ENCODE measurements at regions not wholly inside any gene's neighbourhood (a gene's known extent, or its start where the extent isn't known, plus 50 kb on each side); places are given as distances from the start of the nearest gene placed in this dataset.
"Not testable (repeated sequence)": the region's sequence is repeated elsewhere in the genome, so short reads cannot be mapped to it uniquely, and the experiment has no call there.

DNA sequence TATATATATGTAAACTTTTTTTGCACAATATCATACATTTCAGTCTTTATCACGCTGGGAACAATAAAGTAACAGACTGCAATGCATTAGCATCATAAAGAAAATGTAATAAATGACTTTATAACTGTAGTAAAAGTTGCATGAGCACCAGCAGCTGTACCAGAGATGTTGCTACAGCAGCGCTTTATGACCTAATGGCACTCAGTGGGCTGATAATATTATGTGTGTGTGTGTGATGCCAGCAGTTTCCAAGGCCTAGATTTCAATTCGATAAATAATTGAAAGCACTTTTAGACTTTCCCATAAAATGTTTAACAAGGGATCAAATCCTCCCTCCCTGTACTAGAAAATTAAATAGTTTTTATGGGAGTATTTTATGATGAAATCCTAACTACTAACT, 367.6 kb upstream of the AGA start:
- no peak for DNase-seq

DNA sequence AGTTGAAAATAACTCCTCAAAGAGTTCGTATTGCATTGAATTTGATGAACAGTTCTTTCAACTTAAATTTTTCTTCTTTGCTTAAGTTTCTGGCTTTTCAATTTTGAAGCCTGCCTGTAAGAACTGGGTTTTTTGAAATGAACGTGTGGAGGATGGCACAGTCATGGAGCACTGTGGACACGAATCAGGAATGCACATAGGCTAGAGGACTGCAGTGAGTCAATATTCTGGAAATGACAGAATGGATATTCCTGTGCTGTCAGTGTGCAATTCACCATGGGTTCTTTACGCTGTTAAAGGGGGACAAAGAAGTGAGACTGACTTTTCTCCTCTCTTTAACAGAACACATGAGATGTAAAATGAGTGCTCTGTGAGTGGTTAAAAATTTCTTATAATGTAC, 368.0 kb upstream of the AGA start:
- DNase-seq = no peak

DNA sequence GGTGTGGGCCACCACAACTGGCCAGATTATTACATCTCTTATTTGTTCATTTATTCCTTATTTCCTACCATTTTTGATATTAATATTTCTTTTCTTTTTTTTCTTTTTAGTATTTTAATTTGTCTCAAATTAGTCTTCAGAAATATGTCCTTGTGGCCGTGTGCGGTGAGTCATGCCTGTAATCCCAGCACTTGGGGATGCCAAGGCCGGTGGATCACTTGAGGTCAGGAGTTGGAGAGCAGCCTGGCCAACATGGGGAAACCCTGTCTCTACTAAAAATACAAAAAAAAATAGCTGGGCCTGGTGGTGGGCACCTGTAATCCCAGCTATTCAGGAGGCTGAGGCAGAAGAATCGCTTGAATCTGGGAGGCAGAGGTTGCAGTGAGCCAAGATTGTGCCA, 376.2 kb upstream of the AGA start:
- not testable (repeated sequence) for DNase-seq

DNA sequence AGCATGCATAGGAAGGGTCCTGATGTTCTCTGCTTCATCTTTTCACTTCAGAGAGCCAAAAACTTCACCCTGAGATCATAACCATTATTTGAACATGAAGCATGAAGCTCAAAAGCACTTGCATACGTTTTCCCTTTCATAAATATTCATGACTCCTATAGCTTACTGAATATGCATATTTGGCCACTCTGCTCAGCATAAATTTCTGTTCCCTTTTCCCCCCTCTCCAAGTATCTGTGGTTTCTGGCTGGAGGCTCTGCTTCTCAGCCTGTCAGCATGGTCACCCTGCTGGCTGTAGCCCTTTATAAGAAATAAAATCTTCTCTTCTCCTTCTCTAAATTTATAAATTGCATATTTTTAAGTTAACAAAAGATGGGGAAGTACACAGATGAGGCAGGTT, 384.7 kb upstream of the AGA start:
- DNase-seq = no peak

DNA sequence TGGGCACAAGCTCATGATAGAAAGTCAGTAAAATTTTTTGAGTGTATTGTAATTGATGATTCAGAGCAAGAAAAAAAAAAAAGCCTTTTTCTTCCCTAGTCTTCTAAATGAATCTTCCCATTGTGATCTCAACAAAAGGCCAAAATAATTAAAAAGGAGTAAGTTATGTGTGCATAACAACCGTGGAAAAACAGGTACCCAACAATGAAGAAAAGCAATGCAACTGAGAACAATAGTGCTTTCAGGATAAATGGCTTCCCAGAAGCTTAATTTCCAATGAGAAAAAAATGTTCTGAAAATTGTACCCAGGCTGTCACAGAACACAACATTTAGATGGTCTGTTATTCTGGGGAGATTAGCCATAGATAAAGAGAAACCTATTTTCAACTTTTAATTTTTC, 399.0 kb upstream of the AGA start:
- DNase-seq = no peak

DNA sequence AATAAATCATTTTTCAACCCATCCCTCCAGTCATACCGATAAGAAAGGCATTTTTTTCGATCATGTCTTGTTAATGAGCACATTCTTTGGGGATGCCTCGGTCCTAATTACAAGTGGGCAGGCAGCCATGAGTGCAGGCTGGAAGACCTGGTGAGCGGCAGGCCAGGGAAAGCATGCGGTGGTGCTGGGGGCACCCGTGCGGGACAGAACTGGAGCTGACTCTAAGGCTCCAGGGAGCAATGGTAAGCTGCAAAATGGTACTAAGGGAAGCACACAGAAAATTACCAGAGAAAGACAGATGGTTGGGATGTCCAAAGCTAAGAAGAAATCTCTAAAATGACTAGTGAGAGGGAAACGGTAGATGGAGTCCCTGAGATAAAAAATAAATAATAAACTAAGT, 411.0 kb upstream of the AGA start:
- DNase-seq = no peak

DNA sequence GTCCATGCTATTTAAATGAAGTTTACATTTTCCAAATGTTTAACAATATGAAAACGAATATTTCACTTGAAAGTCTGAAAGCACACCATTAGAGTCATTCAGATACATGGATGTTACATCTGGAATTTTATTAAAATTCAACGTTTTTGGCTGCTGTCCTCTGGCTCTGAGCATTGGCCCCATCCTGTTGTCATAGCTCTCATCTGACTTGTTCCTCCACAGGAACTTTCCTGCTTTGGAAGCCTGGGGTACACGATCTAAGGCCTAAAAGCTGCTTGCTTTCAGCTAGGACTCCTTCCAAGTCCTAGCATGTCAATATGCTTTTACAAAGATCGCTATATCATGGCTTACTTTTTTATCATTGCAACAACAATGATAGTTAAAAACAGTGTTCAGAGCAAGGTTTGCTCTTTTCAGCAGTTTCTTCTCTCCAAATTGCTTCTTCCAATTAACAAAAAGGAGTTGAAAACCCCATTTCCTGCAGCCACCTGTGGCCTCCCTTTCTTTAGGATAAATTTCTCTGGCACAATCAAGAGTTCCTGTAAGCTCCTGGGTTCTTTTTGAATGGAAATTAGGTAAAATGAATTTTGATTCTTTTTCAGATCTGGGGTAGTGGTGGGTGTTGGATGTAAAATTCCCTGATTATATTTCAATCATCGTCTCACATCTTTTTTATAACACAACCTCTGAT, 413.4 kb upstream of the AGA start:
- DNase-seq = no peak

DNA sequence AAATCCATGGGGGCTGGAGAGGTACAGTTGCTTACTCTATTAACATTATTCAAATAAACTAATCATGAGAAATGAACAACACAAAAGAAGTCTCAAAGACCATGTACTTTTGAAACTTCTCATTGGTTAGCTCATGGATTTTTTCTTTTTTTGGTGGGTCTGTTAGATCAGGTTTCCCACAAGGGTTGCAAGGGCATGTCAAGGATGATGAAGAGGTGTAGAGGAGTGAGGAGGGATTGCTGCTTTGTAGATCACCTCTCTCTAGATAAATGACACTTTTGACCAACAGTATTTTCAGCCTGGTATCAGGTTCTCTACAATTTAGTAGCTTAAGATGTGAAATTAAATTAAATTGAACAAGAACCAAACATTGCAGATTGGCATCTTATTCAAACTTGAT, 417.9 kb upstream of the AGA start:
- no peak for DNase-seq

DNA sequence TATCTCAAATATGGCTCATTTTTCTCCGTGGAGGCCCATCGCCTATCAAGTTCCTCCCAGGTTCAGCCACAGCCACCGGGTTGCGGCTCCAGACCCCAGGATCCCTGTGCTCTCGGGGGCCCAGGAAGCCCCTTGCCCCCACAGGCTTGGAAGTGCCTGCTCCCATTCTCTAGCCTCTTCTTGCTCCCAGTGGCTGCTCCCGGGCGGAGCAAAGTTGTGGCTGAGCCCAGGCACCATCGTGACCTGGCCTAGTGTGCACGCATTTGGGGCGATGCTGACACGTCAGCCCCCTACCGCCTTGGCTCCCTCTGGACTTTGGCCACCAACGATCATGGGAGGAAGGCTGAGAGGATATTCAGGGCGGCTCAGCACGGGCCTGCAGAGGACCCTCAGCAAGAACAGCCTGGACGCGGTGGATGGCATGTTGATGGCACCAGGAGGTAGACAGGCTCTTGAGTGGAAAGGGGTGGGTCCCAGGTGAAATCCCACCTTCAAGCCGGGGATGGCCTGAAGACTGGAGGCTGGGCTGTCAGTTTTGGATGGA, 419.4 kb upstream of the AGA start:
- no peak for DNase-seq

DNA sequence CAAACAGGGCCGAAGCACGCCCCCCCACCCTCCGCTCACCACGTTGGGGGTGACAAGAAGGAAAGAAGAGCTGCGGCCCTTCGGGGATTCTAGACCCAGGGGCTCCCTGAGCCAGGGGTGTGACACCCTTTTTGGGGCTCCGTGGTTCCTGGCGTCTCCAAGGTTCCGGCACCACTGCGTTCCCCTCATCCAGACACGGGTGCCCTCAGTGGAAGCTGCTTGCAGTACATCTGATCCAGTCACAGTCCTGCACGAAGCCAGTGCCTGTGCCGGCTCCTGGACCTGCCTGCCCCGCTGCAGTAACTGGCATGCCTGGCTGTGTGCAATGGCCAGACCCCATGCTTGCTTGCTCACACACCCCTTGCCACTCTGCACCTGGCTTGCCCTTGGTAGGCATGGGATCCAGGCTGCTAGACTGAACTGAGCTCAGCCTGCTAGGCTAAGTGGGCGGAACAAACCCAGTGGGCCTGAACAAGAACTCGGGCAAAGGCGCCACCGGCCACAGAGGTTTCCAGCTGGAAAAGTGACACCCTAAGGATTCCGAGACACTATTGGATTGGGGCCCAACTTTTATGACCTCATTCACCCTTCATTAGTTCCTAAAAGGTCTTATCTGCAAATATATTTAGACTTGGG, 420.4 kb upstream of the AGA start:
- no peak for DNase-seq

DNA sequence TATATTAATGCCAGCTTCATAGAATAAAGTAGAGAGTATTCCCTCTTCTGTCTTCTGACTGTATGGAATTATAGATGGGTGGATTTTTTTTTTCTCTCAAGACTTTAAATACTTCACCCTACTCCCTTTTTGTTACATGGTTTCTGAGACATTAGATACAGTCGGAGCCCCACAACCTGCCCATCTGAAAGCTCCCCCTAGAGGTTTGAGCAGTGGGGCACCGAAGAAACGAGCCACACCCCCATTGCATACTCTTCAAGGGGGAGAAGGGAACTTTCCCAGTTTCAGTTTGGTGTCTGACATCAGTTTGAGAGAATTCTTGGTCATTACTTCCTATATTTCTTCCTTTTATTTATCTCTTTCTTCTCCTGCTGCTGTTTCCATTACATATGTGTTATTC, 437.6 kb upstream of the AGA start:
- no peak for DNase-seq

DNA sequence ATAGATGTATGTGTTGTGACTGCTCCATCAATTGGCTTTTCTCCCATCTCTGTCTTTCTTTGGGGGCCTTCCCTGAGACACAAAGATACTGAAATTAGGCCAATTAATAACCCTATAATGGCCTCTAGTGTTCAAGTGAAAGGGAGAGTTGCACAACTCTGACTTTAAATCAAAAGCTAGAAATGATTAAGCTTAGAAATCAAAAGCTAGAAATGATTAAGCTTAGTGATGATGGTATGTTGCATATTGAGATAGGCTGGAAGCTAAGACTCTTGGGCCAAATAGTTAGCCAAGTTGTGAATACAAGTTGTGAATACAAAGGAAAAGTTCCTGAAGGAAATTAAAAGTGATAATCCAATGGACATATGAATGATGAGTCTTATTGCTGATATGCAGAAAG, 452.9 kb upstream of the AGA start:
- no peak for DNase-seq

DNA sequence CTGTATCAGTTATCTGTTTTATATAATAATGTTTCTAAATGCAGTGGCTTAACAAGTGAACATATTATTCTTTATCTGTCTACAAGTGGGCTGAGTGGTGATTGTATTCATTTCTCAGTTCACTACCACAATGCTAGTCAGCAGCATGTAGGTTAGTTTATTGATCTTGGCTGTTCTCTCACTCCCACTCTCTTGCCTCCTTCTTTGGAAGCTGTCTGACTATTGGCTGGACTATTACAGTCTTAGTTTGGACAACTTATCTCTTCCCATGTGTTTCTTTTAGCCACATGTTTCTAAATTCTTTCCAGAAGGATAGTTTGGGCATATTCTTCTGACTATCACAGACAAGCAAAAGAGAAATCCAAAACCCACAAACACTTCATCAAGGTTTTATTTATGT, 459.5 kb upstream of the AGA start:
- no peak for DNase-seq

DNA sequence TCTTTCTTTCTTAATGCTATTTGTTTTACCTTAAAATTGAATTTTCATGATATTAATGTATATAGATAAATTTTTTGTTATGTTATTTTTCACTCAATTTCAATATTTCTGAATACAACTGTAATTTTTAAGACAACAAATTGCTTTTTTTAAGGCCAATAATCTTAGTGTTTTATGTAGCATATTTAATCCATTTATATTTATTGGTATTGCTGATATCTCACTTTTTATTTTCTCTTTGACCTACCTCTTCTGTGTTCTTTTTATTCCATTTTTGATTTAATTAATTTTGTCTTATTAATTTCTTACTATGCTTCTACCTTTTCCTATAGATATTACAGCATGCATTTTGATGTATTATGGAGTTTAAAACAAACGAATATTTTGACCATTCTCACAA, 460.1 kb upstream of the AGA start:
- no peak for DNase-seq

DNA sequence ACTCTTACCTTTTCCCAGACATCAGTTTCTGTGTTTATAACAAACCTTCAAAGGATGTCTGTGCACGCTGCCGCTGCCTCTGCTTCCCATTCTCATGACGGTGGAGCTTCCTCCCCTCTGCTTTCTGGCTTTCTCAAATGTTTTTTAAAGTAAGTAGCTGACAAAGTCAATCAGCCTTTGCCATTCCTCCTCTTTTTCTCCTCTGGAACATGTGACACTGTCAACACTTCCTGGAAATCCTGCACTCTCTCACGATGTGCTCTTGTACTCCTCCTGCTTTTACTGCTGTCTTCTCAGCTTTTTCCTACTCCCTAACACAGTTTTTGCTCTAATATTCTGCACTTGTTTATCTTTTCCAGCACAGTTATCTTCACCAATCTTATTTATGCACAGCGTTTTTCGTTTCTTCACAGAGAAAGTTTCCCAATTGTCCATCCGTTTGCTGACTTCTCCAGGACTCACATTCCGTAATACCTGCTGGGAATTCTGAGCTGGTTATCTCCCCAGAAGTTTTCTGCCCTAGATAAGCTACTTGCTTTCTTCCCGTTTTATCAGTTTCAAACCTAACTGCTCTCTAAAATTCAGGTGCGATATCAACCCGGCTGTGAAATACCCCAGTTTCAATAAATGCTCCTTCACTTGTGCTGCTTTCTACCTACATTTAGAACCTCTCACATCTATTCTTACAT, 465.6 kb upstream of the AGA start:
- DNase-seq = no peak

DNA sequence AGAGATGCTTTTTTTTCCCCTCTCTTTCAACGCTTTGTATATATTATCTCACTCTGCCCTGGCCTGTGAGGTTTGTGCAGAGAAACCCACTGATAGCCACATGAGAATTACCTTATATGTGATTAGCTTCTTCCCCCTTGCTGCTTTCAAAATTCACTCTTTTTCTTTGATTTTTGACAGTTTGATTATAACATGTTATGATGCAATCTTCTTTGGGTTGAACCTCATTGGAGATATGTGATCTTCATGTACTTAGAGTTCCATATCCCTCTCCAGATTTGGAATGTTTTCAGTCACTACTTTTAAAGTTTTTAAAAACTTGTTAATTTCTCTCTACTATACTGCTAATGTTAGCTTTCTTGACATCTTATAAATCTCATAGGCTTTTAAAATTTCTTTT, 479.5 kb upstream of the AGA start:
- DNase-seq = no peak

DNA sequence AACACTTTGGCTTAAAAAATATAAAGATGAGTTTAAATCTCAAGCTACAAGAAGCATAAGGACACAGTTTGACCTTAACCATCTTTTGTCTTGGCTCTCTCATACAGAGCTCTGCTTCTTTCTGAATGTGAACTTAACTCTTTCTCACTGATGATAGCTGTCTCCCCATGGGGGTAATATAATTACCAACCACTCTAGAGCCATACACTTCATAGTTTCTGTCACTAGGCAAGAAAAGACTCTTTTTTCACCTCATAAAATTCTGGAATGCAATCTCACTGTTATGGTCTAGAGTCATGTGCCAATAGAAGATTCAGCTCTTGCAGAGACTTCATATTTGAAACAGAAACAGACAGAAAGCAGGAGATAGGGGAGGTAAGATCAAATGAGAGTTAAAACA, 481.7 kb upstream of the AGA start:
- no peak for DNase-seq

DNA sequence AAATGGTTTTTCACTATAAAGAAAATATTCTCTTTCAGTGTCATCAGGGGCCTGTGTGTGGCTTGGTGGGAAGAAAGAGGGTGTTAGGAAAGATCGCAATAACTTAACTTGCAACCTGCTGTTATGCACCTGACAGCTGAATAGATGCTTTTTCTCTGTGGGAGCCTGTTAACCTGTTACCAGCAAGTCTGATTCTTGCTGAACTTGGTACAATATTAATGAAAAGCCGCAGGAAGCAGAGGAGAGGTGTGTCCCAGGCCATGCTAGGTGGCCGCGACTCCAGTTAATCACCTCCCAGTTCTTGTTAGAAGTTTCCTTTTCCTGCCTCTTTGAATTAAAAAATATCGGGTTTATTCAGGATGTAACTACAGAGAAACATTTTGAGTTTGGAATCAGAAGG, 494.8 kb upstream of the AGA start:
- no peak for DNase-seq

DNA sequence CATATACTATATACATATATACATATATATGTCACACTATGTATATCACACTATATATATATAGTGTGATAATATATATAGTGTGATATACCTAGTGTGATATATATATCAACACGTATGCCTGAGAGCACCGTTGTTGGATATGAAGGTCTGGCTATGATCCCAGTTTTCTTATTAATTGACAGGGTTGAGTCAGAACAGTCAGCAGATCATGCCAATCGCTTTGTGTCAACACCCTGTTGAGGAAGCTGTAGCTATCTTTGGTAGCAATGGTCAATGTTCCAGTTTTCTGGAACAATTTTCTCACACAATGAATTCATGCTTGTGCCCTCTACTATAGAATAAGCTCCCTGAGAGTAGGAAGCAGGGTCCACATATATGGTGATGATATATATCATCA, 496.0 kb upstream of the AGA start:
- no peak for DNase-seq

DNA sequence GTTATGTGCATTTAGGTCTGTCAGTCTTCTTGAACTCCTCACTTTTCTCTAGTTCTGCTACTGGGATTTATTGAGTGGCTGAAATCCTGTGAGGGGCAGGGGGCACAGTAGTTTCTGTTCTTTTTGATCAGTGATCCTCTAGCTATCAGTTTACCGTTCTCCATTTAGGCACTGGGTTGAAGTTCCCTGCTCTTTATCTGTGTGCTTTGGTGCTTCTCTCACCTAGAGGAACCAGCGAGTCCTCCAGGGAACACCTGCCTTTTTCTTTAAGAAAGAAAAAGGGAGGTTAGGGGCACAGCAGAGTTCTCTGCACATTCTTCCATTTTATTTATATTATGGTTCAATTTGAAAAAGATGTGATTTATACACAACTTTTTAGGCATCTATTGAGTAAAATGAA, 503.0 kb upstream of the AGA start:
- no peak for DNase-seq

DNA sequence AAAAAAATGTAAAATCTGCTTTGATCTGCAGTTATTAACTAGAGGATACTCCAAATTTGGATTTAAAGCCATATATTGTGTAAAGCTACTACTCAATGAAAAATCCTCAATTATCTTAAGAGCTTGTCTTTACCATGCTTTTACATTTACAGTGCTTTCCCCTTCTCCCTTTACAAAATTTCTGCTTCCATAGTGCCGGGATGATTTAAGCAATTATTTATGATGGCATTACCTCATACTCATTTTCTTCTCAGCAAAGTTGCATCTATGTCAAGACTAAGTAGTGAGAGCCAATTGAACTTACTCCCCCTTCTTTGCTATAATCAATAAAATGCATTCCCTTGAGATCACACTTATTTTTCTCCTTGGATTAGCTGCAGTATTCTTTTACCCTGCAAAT, 505.4 kb upstream of the AGA start:
- no peak for DNase-seq

DNA sequence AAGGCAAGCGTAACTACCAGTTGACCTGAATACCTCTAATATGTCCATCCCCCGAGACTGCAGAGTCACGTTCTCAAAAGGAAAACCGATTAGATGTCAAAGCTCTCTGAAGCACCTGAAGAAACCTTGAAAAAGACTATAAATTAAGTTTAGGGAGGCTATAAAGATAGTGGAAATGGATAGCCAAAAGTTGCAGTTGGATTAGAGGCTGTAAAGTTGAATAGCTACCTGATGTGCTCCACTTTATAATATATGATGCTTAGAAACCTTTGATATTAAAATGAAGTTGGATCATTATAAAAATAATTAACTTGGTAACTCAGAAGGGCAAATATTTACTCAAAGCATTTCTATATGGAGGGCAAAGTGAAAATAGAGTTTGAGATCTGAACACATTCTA, 506.6 kb upstream of the AGA start:
- DNase-seq = no peak

DNA sequence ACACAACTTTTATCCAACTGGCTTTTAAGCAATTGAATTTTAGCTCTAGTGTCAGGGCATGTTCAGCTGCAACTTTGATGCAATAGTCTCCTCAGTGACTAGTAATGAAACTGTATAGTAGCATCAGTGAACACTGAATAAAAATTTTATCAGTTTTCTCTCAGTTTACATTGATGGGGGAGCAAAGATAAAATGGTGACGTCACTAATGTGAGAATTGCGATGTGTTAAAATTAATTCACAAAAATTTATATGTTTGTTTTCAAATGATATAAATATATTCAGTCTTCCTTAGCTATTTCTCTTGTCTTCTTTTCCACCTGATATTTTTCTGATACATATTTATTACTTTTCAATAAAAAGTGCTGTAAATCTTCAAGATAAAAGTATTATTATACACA, 508.8 kb upstream of the AGA start:
- no peak for DNase-seq

DNA sequence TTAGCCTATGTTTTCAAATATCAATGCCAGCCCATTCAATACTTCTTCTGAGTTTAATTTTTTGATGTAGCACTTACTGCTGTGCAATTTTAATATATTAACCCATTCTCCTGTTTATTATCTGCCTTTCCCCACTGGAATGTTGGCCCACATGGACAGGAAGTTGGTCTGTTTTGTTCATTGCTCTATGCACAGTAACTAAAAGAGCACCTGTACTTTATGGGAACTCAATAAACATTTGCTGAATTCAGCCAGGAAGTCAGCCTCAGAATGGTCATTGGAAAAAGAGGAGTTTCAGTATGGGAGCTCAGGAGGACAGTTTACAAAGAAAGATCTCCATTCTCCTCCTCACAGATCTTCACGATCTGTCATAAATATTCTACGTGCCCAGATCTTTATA, 510.5 kb upstream of the AGA start:
- DNase-seq = no peak

All from activated CD4-positive, alpha-beta T cell treated with anti-CD3 and anti-CD28 coated beads, Interleukin-2, amount 50 U/mL, for 48 hours (primary cell).